Hematopoietic multipotent progenitor cell treated with erythropoietin and hydrocortisone succinate and interleukin-3 and kit ligand, for 6 days (in vitro differentiated cells): ENCODE measurements at regions not wholly inside any gene's neighbourhood (a gene's known extent, or its start where the extent isn't known, plus 50 kb on each side); places are given as distances from the start of the nearest gene placed in this dataset.
"Not testable (repeated sequence)": the region's sequence is repeated elsewhere in the genome, so short reads cannot be mapped to it uniquely, and the experiment has no call there.

Experiments
- DNase-seq: peaks from one replicate; pipeline ENCODE4 v3.0.0-alpha.2; 2015

GRCh38 chrY:3974362-3974761 is 395.5 kb downstream of the TGIF2LY start:
- DNase-seq: not testable (repeated sequence)

- not testable (repeated sequence) for DNase-seq
These were observed 396.1 kb downstream of the TGIF2LY start for GRCh38 chrY:3974983-3975382.

GRCh38 chrY:3980812-3981211 is 401.9 kb downstream of the TGIF2LY start:
- DNase-seq: peak; percentile 35

GRCh38 chrY:3981817-3982216 is 402.9 kb downstream of the TGIF2LY start:
- not testable (repeated sequence) for DNase-seq
